HS-5 (cell line): ENCODE measurements at regions not wholly inside any gene's neighbourhood (a gene's known extent, or its start where the extent isn't known, plus 50 kb on each side); places are given as distances from the start of the nearest gene placed in this dataset.

Experiments
- DNase-seq: peaks from one replicate; pipeline ENCODE4 v3.0.0-alpha.2; 2012; ENCODE audit warnings: low read depth

DNA sequence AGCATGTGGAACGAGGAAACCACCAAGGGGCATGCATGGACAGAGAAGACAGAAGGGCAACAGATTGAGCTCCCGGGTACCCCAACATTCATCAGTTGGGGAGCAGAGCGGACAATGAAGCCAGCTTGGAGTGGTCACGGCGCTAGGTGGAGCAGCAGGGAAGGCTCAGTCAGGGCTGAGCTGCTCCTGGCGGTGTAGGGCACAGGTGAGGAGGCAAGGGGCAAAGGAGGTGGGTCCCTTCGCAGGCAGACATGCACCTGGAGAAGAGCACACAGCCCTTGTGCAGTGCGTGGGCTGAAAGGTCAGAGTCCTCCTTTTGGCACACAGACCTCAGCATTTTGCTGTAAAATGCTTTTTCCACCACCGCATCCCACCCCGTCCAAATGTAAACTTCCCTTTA, 90.0 kb upstream of the SLC6A6 start:
- DNase-seq, result no peak

DNA sequence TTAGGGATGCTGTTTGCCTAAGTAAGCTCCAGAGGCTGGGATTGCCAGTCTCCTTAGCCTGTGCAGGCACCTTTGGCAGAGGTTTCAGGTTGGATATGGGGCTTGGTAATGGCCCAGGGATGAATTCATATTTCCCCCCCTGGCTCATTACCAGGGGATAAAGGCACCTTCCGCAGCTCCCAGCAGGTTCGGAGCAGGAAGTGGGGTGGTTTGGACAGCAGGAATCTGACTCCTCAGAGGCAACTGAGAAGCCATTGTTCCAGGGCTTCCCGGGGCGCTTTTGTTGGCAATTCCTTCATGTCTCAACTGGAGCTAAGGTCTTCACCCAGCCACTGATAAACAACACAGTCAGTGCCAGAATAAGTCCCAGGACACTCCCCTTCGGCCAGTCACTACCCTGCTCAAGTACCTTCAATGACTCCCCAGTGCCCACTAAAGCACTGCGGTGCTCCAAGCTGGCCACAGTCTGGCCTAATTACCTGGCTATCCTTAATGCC, 85.3 kb upstream of the SLC6A6 start:
- DNase-seq, result no peak

DNA sequence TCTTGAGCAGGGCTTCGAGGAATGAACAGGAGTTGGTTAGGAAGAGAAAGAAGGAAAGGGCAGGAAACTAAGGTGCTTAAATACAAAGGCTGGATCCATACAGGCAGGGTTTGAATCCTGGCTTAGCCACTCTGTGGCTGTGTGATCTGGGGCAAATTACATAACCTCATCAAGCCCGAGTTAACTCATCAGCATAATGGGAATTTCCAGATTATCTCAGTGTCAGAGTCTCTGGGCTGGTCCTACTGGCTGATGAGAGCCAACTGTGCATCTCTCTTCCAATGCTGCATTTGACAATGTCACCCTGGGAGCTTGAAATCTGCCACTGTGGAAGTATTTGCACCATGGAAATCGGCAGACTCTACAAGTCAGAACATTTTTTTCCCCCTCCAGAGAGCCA, 83.8 kb upstream of the SLC6A6 start:
- no peak for DNase-seq

- DNase-seq, result peak; percentile 16
Measured at GRCh38 chr3:14319654-14320182, 82.7 kb upstream of the SLC6A6 start.

DNA sequence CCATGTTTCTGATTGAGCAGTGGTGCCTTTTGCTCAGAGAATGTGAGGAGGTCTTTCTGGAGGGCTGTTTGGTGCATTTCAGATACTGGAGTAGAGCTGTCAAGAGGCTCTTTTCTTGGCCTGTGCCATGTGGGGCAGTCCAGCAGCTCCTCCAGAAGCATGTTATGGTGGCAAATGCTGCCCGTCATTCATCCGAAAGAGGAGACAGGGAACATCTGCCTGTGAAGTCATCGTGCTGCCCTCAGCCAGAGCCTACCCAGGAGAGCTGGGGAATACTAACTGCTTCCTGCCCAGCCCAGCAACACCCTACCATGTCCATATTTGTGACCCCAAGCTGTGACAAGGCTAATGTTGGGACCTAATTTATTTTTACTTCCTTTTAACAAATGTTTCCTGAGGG, 82.2 kb upstream of the SLC6A6 start:
- DNase-seq, result no peak

DNA sequence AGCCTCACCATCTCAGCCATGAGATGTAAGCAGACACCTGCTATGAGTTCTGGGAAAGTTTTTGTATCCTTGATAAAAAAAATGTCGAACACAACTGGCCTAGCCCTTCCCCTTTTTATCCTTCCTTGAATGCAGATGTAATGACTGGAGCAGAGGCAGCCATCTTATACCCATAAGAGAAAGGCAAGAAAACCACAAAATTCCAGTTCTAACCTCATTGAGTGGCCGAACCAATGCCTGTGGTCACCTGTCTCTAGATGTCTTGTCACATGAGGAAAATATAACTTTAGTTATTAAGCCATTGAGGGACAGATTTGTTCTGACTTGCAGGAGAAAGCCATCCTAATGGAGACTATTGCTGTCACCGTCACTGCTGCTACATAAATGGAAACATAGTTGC, 80.4 kb upstream of the SLC6A6 start:
- DNase-seq, result no peak

- DNase-seq, result no peak
Measured at GRCh38 chr3:14322667-14323295, 79.6 kb upstream of the SLC6A6 start.

- DNase-seq, result no peak
Measured at GRCh38 chr3:14323401-14324223, 78.8 kb upstream of the SLC6A6 start.

GRCh38 chr3:14324224-14324944, 78.0 kb upstream of the SLC6A6 start:
- DNase-seq, result no peak

DNA sequence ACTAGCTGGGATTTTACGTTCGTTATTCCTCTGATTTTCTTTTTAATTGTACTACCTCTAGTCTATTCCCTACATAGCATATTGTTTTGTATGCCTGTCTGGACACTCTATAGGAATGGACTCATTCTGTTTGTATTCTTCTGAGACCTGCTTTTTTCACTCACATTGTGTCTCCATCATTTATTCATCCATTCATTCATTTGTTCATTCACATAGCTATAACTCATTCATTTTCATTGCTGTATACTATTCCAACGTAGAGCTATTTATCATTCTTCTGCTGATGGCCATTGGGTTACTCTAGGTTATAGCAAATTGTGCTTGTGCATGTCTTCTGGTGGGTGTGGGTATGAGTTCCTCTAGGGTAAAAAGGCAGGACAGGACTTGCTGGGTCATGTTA, 74.0 kb upstream of the SLC6A6 start:
- DNase-seq, result no peak

DNA sequence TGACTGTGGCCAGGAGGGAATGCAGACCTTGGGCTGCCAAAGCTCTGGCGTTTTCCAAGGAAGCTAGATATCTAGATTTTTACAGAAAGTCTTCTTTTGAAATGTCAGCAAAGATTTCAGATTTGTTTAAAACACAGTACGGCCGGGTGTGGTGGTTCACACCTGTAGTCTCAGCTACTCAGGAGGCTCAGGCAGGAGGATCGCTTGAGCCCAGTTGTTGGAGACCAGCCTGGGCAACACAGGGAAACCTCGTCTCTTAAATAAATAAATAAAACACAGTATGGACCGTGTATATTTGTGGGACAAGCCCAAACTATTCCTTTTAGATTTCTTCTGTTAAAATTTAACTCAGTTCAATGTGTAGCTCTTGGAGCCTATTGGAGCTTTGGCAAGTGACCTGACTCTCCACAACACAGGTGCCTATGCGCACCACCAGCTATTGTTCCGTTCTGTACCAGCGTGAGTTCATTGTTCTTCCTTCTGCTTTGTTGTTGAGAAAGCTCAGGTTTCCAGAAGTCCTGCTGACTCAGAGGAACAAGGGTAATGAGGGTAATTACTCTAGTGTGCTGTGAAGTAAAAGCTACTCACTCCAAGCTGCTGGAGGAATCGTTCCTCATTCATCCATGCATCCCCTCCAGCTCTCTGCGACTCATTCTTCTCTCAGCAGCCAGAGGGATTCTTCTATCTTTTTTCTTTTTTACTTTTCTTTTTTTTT, 73.1 kb upstream of the SLC6A6 start:
- DNase-seq, result no peak

GRCh38 chr3:14329842-14330241, 72.6 kb upstream of the SLC6A6 start:
- DNase-seq, result no peak

- no peak for DNase-seq
Measured at GRCh38 chr3:14330508-14330907, 71.9 kb upstream of the SLC6A6 start.

DNA sequence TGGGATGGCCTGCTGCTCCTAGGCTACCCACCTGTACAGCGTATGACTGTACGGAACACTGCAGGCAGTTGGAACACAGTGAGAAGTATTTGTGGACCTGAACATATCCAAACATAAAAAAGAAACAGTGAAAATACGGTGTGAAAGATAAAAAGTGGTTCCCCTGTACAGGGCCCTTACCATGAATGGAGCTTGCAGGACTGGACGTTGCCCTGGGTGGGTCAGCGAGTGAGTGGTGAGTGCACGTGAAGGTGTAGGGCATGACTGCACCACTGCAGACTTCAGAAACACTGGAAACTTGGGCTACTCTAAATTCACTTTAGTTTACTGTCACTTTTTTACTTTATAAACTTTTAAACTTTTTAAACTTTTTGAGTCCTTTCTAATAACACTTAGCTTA, 71.2 kb upstream of the SLC6A6 start:
- DNase-seq, result no peak

DNA sequence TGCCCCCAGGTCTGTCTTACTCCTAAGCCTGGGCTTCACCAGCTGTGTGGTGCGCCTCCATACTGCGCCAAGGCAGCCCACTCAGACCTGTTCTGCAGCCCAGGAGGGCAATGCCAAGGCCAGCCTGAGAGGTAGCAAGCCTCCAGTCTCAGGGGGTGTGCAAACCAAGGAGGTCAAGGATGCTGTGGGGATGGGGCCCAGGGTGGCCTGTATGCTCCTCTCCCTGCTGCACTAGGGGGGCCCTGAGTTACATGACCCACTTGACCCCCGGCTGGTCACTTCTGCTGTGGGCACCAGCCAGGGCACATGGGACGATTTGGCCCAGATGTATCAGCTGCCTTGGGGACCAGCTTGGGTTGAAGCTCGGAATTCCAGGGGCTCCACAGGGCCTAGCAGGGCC, 70.0 kb upstream of the SLC6A6 start:
- no peak for DNase-seq

GRCh38 chr3:14333215-14333614, 69.2 kb upstream of the SLC6A6 start:
- no peak for DNase-seq

DNA sequence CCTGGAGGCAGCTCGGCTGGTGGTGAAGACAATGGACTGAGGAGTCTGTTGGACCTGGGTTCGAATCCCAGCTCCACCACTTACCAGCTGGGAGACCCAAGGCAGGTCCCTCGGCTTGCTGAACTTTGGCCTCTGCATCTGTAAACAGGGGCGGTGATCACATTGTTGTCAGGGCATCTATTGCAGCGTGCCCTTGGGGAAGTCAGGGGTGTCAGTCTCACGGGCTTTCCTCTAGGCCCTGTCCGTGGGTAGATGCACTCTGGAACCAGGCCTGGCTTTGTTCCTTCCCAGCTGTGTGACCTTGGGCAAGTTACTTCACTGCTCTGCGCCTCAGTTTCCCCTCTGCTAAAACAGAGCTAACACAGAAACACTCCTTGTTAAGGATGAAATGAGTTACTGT, 68.8 kb upstream of the SLC6A6 start:
- DNase-seq, result no peak

- no peak for DNase-seq
Measured at GRCh38 chr3:14334136-14334535, 68.3 kb upstream of the SLC6A6 start.

DNA sequence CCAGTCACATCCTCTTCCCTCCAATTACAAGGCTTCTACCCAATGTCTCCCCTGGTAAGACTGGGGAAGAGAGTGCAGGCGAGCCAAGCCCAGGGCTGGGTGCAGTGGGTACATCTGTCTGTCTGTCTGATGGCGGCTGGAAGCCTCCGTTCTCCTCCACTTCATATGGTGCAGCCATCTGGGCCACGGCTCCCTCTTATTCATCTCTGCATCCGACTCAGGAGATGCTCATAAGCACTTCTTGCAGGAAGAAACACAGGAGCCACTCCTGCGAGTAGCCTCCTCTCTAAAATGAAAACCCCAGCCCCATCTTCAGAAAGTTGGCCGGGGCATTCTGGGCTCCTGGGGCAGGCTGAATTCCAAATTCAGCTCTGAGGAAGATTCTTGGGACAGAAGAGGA, 67.5 kb upstream of the SLC6A6 start:
- no peak for DNase-seq

DNA sequence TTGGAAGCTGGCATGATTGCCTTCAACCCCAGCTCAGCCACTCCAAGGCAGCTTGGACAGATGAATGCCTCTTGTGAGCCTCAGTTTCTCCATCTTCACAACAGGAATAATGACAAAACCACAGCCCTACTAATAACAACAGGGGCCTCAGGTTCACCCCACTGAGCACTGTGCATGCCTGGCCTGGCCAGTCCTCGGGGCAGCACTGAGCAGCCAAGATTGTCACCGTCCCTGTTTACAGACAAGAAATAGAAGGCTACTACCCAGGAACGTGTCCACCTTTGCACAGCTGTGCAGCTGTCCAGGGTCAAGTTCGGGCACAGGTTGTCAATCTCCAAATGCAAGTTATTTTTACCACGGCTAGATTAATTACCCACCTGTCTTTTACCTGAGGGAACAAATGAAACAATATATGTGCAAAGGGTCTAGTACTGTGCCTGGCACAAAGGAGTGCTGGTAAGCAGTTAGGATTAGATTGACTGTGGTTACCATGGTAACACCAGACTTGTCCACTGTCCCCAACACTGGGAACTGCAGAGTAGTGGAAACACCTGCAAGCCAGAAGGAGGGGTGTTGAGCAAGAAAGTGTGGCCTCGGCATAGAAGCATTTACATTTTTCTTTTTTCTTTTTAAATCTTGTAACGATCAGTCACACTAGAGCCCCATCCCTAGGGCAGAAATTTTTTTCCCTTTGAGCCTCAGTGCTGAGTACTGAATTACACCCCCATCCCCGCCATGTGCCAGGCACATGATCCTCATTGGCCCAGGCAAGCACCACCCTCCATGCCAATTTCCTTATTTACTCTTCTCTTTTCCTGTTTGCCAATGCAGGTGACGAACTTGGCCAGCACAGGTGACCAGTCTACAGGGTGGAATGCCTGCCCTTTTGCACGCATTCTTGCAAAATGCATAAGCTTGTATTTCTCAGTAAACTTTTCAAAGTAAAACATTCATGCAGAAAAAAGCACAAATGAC, 66.3 kb upstream of the SLC6A6 start:
- no peak for DNase-seq
